ENCODE measurements at regions not wholly inside any gene's neighbourhood (a gene's known extent, or its start where the extent isn't known, plus 50 kb on each side); places are given as distances from the start of the nearest gene placed in this dataset.
A peak's percentile ranks its signal among the peaks of the same experiment; 100 is the strongest.

GRCh38 chr6:113578691-113579090 lies 278.5 kb upstream of the MARCKS start:
- FAIRE-seq (no peak), DNase-seq (ENCODE audit: insufficient read length, low spot score) (no peak)
- no peak for TF ChIP-seq POLR2A (IDR thresholded peaks at IDR 0.05; ENCODE audit: low read depth, low read length)

- TF ChIP-seq POLR2A (IDR thresholded peaks at IDR 0.05; ENCODE audit: low read depth, low read length) = no peak
- no peak for FAIRE-seq
- DNase-seq (ENCODE audit: insufficient read length, low spot score) = no peak
Observed at GRCh38 chr6:113584767-113585166, 272.4 kb upstream of the MARCKS start.

DNA sequence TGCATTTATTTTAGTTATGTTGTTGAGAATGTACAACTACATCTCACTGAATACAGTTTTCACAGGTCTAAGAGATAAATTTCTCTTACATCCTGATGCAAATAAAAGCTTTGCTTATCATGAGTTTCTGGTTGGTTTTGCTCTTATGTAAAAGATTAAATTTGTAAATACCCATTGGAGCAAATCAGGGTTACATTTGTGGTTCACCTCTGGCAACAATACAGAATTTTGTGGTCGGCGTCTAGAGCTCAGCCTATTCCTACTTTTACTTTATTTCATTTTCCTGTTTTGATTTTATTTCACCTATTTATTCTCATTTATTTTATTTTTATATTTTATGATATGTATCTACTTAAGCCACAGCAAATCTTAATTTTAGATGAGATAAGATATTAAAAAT lies 271.9 kb upstream of the MARCKS start:
- FAIRE-seq (no peak), DNase-seq (ENCODE audit: insufficient read length, low spot score) (no peak)
- no peak for TF ChIP-seq POLR2A (IDR thresholded peaks at IDR 0.05; ENCODE audit: low read depth, low read length)

DNA sequence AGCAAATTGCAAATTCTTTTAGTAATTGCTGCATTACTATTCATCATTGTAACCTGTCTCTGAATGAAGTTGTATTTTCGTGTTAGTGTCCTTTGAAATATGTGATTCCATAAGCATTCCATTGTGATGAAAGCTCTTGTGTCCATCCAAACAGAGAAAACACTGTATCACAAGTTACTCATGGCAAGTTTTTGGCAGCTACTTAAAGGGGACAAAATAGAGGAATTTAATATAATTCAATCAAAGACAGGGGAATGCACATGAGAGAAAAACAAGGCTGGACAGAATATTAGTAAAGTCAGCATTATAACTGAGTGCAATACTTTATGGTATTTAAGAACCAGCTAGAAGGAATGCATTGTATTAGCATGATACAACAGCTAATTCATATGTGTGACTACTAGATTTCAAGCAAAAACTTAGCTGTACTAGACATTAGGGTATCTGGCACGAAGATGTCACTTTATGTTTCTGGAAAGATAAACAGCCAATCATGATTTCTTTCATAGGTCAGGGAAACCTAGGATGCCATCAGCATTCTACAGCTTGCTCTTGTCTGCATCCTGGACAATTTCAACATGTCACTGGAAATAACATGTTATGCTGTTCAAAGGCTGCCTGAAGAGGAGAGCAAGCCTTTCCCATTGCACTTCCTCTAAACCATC lies 270.6 kb upstream of the MARCKS start:
- FAIRE-seq (peak; percentile 91), DNase-seq (ENCODE audit: insufficient read length, low spot score) (no peak)
- TF ChIP-seq POLR2A (IDR thresholded peaks at IDR 0.05; ENCODE audit: low read depth, low read length) = no peak

- DNase-seq (ENCODE audit: insufficient read length, low spot score) (no peak), FAIRE-seq (no peak)
- TF ChIP-seq POLR2A (IDR thresholded peaks at IDR 0.05; ENCODE audit: low read depth, low read length) = no peak
Observed at GRCh38 chr6:113587078-113587699, 270.0 kb upstream of the MARCKS start.

GRCh38 chr6:113588646-113589045 lies 268.5 kb upstream of the MARCKS start:
- FAIRE-seq = no peak
- TF ChIP-seq POLR2A (IDR thresholded peaks at IDR 0.05; ENCODE audit: low read depth, low read length) = no peak
- DNase-seq (ENCODE audit: insufficient read length, low spot score) = no peak

DNA sequence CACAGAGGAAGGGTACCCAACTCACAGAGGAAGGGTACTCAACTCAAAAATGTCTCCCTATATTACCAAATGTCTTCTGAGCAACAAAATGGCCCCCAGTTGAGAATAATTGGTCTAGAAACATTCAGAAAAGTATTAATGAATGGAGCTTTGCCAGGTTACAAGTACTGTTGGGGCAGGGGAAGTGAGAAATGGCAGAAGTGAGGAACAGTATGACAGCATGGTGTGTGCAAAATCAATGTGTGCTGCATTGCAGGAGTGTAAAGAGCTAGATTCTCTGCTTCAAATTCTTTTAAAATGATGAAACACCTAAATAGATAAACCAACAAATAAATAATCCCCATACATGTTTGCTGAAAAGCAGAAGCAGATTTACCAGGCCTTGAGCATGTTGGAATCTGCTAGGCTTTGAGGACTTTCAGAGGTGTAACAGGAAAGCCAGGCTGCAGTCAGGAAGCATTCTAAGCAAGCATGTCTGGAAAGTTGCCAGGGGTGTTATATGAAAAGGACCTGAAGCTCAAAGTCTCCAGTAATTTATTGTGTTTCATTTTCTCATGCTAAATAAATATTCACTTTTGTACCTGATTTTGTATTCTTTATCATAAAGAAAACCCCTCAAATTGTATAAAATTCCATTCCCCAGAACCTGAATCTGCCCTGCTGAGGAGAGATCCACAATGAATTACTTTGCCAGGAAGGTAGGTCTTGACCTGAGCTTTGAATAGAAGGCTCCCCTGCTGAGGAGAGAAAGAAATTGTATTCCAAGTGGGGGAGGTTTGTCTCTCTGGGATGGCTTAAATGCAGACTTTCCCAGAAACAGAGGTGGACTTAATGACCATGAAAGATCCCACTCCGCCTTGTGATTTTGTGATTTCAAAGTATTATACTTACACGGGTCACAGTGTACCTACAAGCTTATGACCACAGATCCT lies 265.0 kb upstream of the MARCKS start:
- no peak for TF ChIP-seq POLR2A (IDR thresholded peaks at IDR 0.05; ENCODE audit: low read depth, low read length)
- FAIRE-seq (no peak), DNase-seq (ENCODE audit: insufficient read length, low spot score) (no peak)

- FAIRE-seq (no peak), DNase-seq (ENCODE audit: insufficient read length, low spot score) (no peak)
- no peak for TF ChIP-seq POLR2A (IDR thresholded peaks at IDR 0.05; ENCODE audit: low read depth, low read length)
Observed at GRCh38 chr6:113594726-113595125, 262.4 kb upstream of the MARCKS start.

DNA sequence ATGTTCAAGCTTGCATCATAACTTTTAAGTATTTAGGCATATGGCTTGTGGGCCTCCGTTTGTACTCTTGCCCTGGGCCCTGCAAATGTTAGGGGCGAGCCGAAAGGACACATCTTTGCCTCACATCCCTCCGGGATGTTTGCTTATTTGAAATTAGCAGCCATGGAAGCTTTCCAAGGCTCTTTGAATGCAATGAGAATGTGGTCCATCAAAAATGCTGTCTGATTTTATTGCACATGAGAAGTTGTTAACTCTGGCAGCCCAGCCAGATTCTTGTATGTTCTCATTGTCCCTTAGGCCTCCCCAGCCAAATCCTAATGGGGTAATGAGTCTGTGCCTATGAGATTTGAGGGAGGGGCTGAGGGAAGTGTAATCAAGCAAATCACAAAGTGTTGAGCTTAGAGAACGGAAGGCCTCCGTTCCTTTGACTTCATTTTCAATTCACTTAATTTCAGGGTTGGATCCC lies 261.2 kb upstream of the MARCKS start:
- TF ChIP-seq POLR2A (IDR thresholded peaks at IDR 0.05; ENCODE audit: low read depth, low read length) = no peak
- DNase-seq (ENCODE audit: insufficient read length, low spot score) (no peak), FAIRE-seq (no peak)

- no peak for TF ChIP-seq POLR2A (IDR thresholded peaks at IDR 0.05; ENCODE audit: low read depth, low read length)
- DNase-seq (ENCODE audit: insufficient read length, low spot score) (no peak), FAIRE-seq (no peak)
Observed at GRCh38 chr6:113596387-113597230, 260.5 kb upstream of the MARCKS start.

GRCh38 chr6:113597231-113597583 lies 259.9 kb upstream of the MARCKS start:
- FAIRE-seq = no peak
- no peak for TF ChIP-seq POLR2A (IDR thresholded peaks at IDR 0.05; ENCODE audit: low read depth, low read length)
- DNase-seq (ENCODE audit: insufficient read length, low spot score) = no peak

DNA sequence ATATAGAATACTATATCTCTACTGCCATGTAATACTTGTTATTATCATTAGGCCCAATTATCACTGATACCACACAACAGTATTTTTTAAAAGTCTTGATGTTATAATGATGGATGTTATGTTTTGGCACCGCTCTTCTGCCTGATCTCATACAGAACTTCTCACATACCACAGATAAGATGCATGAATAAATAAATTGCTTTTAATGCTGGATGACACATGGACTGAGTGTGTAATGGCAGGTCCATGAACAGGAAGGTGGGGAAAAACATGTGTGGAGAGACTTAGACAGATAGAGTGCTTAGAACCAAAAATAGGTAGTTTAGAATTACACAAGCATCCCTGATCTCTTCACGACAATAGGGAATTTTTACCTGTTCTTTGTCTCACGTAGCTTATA lies 258.4 kb upstream of the MARCKS start:
- no peak for FAIRE-seq
- DNase-seq (ENCODE audit: insufficient read length, low spot score) = no peak
- no peak for TF ChIP-seq POLR2A (IDR thresholded peaks at IDR 0.05; ENCODE audit: low read depth, low read length)

DNA sequence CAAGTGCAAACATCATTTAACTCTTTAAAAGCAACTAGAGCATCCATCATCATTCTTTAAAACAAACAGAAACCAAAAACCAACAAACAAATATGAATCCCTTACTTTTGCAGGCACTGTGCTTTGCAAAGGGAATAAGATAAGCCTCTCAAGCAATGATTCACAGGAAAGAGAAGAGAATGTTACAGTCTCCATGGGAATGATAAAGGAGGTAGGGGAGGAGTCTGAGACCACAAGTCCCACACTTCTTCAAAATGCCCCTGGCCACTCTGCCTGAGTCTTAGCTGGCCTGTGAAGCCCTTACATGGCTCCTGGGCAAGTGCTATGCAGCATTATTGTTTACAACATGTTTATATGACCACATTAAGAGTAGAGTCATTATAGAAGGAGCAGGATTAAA lies 257.7 kb upstream of the MARCKS start:
- no peak for FAIRE-seq

More for the DNA sequence above, 257.7 kb upstream of the MARCKS start:
- no peak for TF ChIP-seq POLR2A (IDR thresholded peaks at IDR 0.05; ENCODE audit: low read depth, low read length)
- no peak for DNase-seq (ENCODE audit: insufficient read length, low spot score)
